ENCODE measurements at regions not wholly inside any gene's neighbourhood (a gene's known extent, or its start where the extent isn't known, plus 50 kb on each side); places are given as distances from the start of the nearest gene placed in this dataset.

GRCh38 chr2:71906357-71906973 is 241.2 kb downstream of the CYP26B1 start:
- TF ChIP-seq EZH2phosphoT487 (IDR thresholded peaks at IDR 0.05; ENCODE audit: low read depth, severe bottlenecking, unreplicated experiment) (no peak), CTCF (IDR thresholded peaks at IDR 0.05; ENCODE audit: poor library complexity) (no peak)

Data from hepatocyte (in vitro differentiated cells).